Prostate gland (tissue), 2 donors: ENCODE measurements at regions not wholly inside any gene's neighbourhood (a gene's known extent, or its start where the extent isn't known, plus 50 kb on each side); places are given as distances from the start of the nearest gene placed in this dataset.
"Not testable (repeated sequence)": the region's sequence is repeated elsewhere in the genome, so short reads cannot be mapped to it uniquely, and the experiment has no call there.

Experiments used
- DNase-seq: peaks from one replicate; pipeline ENCODE4 v3.0.0-alpha.2; 2019; ENCODE audit warnings: low spot score
- H3K27ac ChIP-seq, 2 donors: fragments of 200-600 bp; sonication (generic); 2 replicates each; pipeline ENCODE4 v1.5.1; 2017 to 2019
- H3K27me3 ChIP-seq: fragments of 200-600 bp; sonication (generic); replicated peaks from 2 replicates; pipeline ENCODE4 v1.5.1; 2019; ENCODE audit not compliant: insufficient read depth
- H3K36me3 ChIP-seq, 2 donors: fragments of 200-600 bp; sonication (generic); 1 replicate in 1 of 2; 2 replicates in 1 of 2; pipeline versions ENCODE4 v1.5.1 to v1.8.1; 2017 to 2019
- H3K4me1 ChIP-seq: fragments of 200-600 bp; sonication (generic); replicated peaks from 2 replicates; pipeline ENCODE4 v1.5.1; 2019
- H3K4me3 ChIP-seq, 2 donors: fragments of 200-600 bp; sonication (generic); 2 replicates each; pipeline ENCODE4 v1.5.1; 2017 to 2019
- H3K9me3 ChIP-seq: fragments of 200-600 bp; sonication (generic); 2 replicates; pipeline ENCODE4 v1.5.1; 2017
- CTCF ChIP-seq, 4 experiments: fragments of 200-600 bp in 2 of 4; fragments of 450-650 bp in 2 of 4; sonication (generic) in 2 of 4; IDR thresholded peaks; 1 replicate in 3 of 4; 2 replicates in 1 of 4; pipeline ENCODE4 v1.5.1; 2016 to 2019; ENCODE audit warnings: antibody characterized with exemption in 4 of 4, mild to moderate bottlenecking in 2 of 4, moderate library complexity in 2 of 4
- POLR2A ChIP-seq: fragments of 450-650 bp; IDR thresholded peaks from one replicate; pipeline ENCODE4 v1.6.1; 2016; ENCODE audit warnings: antibody characterized with exemption, mild to moderate bottlenecking
- POLR2AphosphoS5 ChIP-seq: sonication (generic); formaldehyde crosslinking; IDR thresholded peaks from one replicate; pipeline ENCODE4 v1.6.1; 2017; ENCODE audit warnings: antibody characterized with exemption
- WGBS: methylation state at CpG from one replicate; pipeline ENCODE4 v1.1.5; 2018; 5-methylcytosine and 5-hydroxymethylcytosine counted together
- intact Hi-C: fragments of 100-400 bp; cut with DNase I; formaldehyde crosslinking; loops from one replicate; pipeline ENCODE4 v1.14.2; 2022

GRCh38 chr3:103515116-103515515, 1080.3 kb downstream of the ZPLD1 start:
- H3K27ac ChIP-seq: no peak overlapping the region
- intact Hi-C loops: no loop called here
- TF ChIP-seq POLR2A: no peak
- H3K4me3 ChIP-seq: no peak overlapping the region
- no peaks in the 10 kb centered on the region for H3K36me3 ChIP-seq
- no peak for DNase-seq
- no peaks in the 10 kb centered on the region for H3K9me3 ChIP-seq
- 94% methylated on average over 5 of the region's 5 CpGs for WGBS
- H3K4me1 ChIP-seq: no peaks in the 10 kb centered on the region
- H3K27me3 ChIP-seq: no peaks in the 10 kb centered on the region

- Histone ChIP-seq H3K9me3 (no peaks in the 10 kb centered on the region), H3K4me3 (no peak overlapping the region), H3K36me3 (no peaks in the 10 kb centered on the region), H3K4me1 (no peaks in the 10 kb centered on the region), H3K27me3 (no peaks in the 10 kb centered on the region), H3K27ac (no peak overlapping the region)
- intact Hi-C loops: no loop called here
- WGBS: 84% methylated on average over 3 of the region's 3 CpGs
- TF ChIP-seq CTCF (IDR thresholded peaks at IDR 0.05): no peak
- TF ChIP-seq POLR2AphosphoS5: no peak
- TF ChIP-seq POLR2A: no peak
- DNase-seq: no peak
These were observed 1082.1 kb downstream of the ZPLD1 start for GRCh38 chr3:103516950-103517349.

GRCh38 chr3:103531327-103531726, 1096.5 kb downstream of the ZPLD1 start:
- DNase-seq, H3K4me1 ChIP-seq, H3K27me3 ChIP-seq, H3K4me3 ChIP-seq, H3K36me3 ChIP-seq, intact Hi-C loops, H3K9me3 ChIP-seq, H3K27ac ChIP-seq: not testable (repeated sequence)
- WGBS: 92% methylated on average over 19 of the region's 19 CpGs

- TF ChIP-seq POLR2AphosphoS5: no peak
- no peak for TF ChIP-seq CTCF (IDR thresholded peaks at IDR 0.05)
- TF ChIP-seq POLR2A: no peak
- intact Hi-C loops: no loop called here
These were observed 1098.2 kb downstream of the ZPLD1 start for GRCh38 chr3:103532986-103533385.

GRCh38 chr3:103554451-103554850, 1119.6 kb downstream of the ZPLD1 start:
- no peak for DNase-seq
- 17% methylated on average over 8 of the region's 8 CpGs for WGBS

More at GRCh38 chr3:103532986-103533385, 1098.2 kb downstream of the ZPLD1 start:
- WGBS: 90% methylated on average over 4 of the region's 4 CpGs
- Histone ChIP-seq H3K4me3 (no peak overlapping the region), H3K36me3 (no peaks in the 10 kb centered on the region), H3K9me3 (no peaks in the 10 kb centered on the region), H3K4me1 (no peaks in the 10 kb centered on the region), H3K27me3 (no peaks in the 10 kb centered on the region), H3K27ac (no peak overlapping the region)
- DNase-seq: no peak

GRCh38 chr3:103564116-103564515, 1129.3 kb downstream of the ZPLD1 start:
- intact Hi-C loops, H3K4me3 ChIP-seq, H3K36me3 ChIP-seq, H3K9me3 ChIP-seq, H3K4me1 ChIP-seq, H3K27me3 ChIP-seq, DNase-seq, H3K27ac ChIP-seq: not testable (repeated sequence)
- WGBS: 91% methylated on average over 6 of the region's 6 CpGs

More at GRCh38 chr3:103554451-103554850, 1119.6 kb downstream of the ZPLD1 start:
- Histone ChIP-seq H3K27me3 (no peaks in the 10 kb centered on the region), H3K36me3 (no peaks in the 10 kb centered on the region), H3K4me3 (no peak overlapping the region), H3K9me3 (no peaks in the 10 kb centered on the region), H3K27ac (no peak overlapping the region), H3K4me1 (no peaks in the 10 kb centered on the region)
- intact Hi-C loops: no loop called here
- TF ChIP-seq POLR2A (no peak), POLR2AphosphoS5 (no peak), CTCF (IDR thresholded peaks at IDR 0.05) (no peak)
